Esophagus muscularis mucosa (tissue), 4 donors: ENCODE measurements at regions not wholly inside any gene's neighbourhood (a gene's known extent, or its start where the extent isn't known, plus 50 kb on each side); places are given as distances from the start of the nearest gene placed in this dataset.

Experiments used
- DNase-seq: peaks from one replicate; pipeline ENCODE4 v3.0.0-alpha.2; 2017; ENCODE audit errors: extremely low spot score
- H3K27ac ChIP-seq, 4 donors: fragments of 200-600 bp; sonication (generic); replicated peaks in 1 of 4; 1 replicate in 3 of 4; 2 replicates in 1 of 4; pipeline ENCODE4 v1.5.1; 2016 to 2019; ENCODE audit warnings: mild to moderate bottlenecking in 1 of 4
- H3K27me3 ChIP-seq, 4 donors: fragments of 200-600 bp; sonication (generic); one replicate each; pipeline versions ENCODE4 v1.5.1 to v1.6.0; 2016 to 2019
- H3K36me3 ChIP-seq, 4 donors: fragments of 200-600 bp; sonication (generic); one replicate each; pipeline ENCODE4 v1.5.1; 2016 to 2019
- H3K4me1 ChIP-seq, 4 donors: fragments of 200-600 bp; sonication (generic); one replicate each; pipeline ENCODE4 v1.5.1; 2016 to 2019
- H3K4me3 ChIP-seq, 4 donors: fragments of 200-600 bp; sonication (generic); 1 replicate in 2 of 4; 2 replicates in 2 of 4; pipeline ENCODE4 v1.5.1; 2016 to 2019; ENCODE audit warnings: mild to moderate bottlenecking in 4 of 4, moderate library complexity in 1 of 4
- H3K9me3 ChIP-seq, 4 donors: fragments of 200-600 bp; sonication (generic); 1 replicate in 3 of 4; 2 replicates in 1 of 4; pipeline ENCODE4 v1.5.1; 2016 to 2019
- EP300 ChIP-seq: sonication (generic); formaldehyde crosslinking; IDR thresholded peaks from one replicate; pipeline ENCODE4 v1.6.1; 2017; ENCODE audit warnings: antibody characterized with exemption
- POLR2A ChIP-seq: fragments of 450-650 bp; IDR thresholded peaks from one replicate; pipeline ENCODE4 v1.6.1; 2017; ENCODE audit warnings: antibody characterized with exemption, moderate library complexity, mild to moderate bottlenecking, low read depth
- POLR2AphosphoS5 ChIP-seq, 2 donors: sonication (generic); formaldehyde crosslinking; IDR thresholded peaks; one replicate each; pipeline ENCODE4 v1.6.1; 2017; ENCODE audit warnings: antibody characterized with exemption in 2 of 2
- WGBS: methylation state at CpG from one replicate; pipeline ENCODE4 v1.1.5; 2018; 5-methylcytosine and 5-hydroxymethylcytosine counted together
- intact Hi-C: fragments of 100-400 bp; cut with DNase I; formaldehyde crosslinking; loops from one replicate; pipeline ENCODE4 v1.15.1; 2023
- TF ChIP-seq, protein P1 (sequence below), 3 experiments: fragments of 200-600 bp in 2 of 3; fragments of 450-650 bp in 1 of 3; sonication (generic) in 2 of 3; IDR thresholded peaks; one replicate each; pipeline ENCODE4 v1.5.1; 2017 to 2019; ENCODE audit warnings: antibody characterized with exemption in 3 of 3, mild to moderate bottlenecking in 2 of 3, moderate library complexity in 1 of 3

DNA sequence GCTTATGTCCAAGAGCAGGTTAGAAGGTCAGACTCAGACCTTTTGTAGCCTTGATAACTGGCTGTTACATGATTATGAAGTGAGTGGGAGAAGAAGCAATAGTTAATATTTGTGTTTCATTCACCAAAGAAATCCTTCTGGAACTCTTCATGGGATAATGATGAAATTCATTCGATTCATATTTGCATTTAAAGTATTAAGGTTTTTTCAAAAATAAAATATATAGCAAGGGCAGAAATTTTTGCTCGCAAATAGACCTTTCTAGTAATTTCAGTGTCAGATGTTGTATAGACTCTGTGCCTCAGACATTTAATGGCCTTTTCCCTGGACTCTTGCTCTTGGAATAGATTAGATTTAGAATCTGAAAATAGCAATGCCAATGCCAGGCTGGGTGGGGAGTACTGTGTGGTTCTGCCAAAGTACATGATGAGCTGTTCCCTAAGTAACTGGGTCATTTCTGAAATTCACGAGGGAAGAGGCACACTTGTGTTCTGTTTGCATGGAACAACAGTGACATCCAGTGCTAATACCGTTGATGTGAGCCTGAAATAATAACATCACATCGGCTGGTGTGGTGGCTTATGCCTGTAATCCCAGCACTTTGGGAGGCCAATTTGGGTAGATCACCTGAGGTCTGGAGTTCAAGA, 119.2 kb downstream of the MBL2 start:
- H3K4me3 ChIP-seq: no peak overlapping the region
- H3K36me3 ChIP-seq: no peaks in the 10 kb centered on the region
- H3K4me1 ChIP-seq: peaks cover 0 to 3% (median 0%) of the 10 kb centered on the region in 4 donors
- no peak overlapping the region for H3K27ac ChIP-seq
- DNase-seq: no peak
- 65% methylated on average over 5 of the region's 5 CpGs for WGBS
- no peaks in the 10 kb centered on the region for H3K9me3 ChIP-seq
- no peaks in the 10 kb centered on the region for H3K27me3 ChIP-seq
- TF ChIP-seq POLR2AphosphoS5 (IDR thresholded peaks at IDR 0.05) (no peak), POLR2A (no peak), EP300 (no peak)
- TF ChIP-seq, protein P1, sequence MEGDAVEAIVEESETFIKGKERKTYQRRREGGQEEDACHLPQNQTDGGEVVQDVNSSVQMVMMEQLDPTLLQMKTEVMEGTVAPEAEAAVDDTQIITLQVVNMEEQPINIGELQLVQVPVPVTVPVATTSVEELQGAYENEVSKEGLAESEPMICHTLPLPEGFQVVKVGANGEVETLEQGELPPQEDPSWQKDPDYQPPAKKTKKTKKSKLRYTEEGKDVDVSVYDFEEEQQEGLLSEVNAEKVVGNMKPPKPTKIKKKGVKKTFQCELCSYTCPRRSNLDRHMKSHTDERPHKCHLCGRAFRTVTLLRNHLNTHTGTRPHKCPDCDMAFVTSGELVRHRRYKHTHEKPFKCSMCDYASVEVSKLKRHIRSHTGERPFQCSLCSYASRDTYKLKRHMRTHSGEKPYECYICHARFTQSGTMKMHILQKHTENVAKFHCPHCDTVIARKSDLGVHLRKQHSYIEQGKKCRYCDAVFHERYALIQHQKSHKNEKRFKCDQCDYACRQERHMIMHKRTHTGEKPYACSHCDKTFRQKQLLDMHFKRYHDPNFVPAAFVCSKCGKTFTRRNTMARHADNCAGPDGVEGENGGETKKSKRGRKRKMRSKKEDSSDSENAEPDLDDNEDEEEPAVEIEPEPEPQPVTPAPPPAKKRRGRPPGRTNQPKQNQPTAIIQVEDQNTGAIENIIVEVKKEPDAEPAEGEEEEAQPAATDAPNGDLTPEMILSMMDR (IDR thresholded peaks at IDR 0.05): no peak
- intact Hi-C loops: no loop called here

DNA sequence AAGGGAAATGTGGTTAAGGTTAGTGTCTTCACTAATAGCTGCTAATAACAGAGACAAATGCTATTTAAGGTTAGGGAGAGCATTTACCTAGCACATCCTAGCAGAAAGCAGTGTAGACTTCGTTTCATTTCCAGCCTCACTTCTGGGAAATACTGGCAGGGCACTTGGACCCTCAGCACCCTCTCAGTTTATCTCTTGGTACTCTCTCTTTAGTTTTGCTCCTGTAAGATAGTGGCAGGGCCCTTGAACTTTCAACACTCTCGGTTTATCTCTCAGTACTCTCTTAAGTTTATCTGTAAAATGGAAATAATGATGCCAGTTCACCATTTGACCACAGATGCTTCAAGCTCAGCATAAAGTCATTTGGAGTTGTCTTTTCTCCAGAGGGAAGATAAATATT, 118.4 kb downstream of the MBL2 start:
- H3K27me3 ChIP-seq: no peaks in the 10 kb centered on the region
- intact Hi-C loops: no loop called here
- DNase-seq: no peak
- no peak overlapping the region for H3K27ac ChIP-seq
- H3K36me3 ChIP-seq: no peaks in the 10 kb centered on the region
- H3K4me3 ChIP-seq: no peak overlapping the region
- WGBS: 81% methylated on average over 2 of the region's 2 CpGs
- no peaks in the 10 kb centered on the region for H3K9me3 ChIP-seq
- TF ChIP-seq POLR2AphosphoS5 (IDR thresholded peaks at IDR 0.05) (no peak), POLR2A (no peak), EP300 (no peak)
- TF ChIP-seq, protein P1 (IDR thresholded peaks at IDR 0.05): no peak
- H3K4me1 ChIP-seq: peaks cover 0 to 3% (median 0%) of the 10 kb centered on the region in 4 donors

DNA sequence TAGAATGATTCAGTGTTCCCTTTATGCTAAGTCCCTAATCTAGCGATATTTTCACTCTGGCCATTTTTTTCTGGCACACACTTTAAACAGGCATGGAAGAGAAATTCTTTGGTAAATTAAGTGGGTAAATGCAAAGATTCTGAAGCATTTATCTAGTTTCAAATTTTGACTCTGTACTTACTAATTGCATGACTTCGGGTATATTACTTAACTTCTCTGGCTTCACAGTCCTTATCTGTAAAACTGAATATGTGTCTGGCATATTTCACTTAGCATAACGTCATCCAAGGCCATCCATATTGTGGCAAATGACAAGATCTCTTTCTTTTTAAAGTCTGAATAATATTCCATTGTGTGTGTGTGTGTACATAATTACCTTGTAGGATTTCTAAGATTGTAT, 114.5 kb downstream of the MBL2 start:
- Histone ChIP-seq H3K4me3 (no peak overlapping the region), H3K4me1 (no peaks in the 10 kb centered on the region), H3K36me3 (no peaks in the 10 kb centered on the region), H3K27me3 (no peaks in the 10 kb centered on the region), H3K27ac (no peak overlapping the region), H3K9me3 (no peaks in the 10 kb centered on the region)
- 69% methylated on average over 3 of the region's 3 CpGs for WGBS
- TF ChIP-seq EP300 (no peak), POLR2A (no peak), POLR2AphosphoS5 (IDR thresholded peaks at IDR 0.05) (no peak)
- TF ChIP-seq, protein P1 (IDR thresholded peaks at IDR 0.05): no peak
- intact Hi-C loops: no loop called here
- DNase-seq: no peak

DNA sequence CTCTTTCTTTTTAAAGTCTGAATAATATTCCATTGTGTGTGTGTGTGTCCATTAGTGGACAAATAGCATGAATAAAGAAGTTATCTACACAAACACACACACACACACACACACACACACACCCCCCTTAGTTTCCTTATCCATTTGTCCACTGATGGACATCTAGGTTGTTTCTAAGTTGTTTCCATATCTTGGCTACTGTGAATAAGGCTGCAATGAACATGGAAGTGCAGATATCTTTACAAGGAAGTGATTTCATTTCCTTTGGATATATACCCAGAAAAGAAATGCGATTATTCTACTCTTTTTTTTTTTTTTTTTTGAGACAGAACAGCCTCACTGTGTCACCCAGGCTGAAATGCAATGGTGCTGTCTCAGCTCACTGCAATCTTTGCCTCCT, 113.5 kb downstream of the MBL2 start:
- H3K4me3 ChIP-seq: no peak overlapping the region
- TF ChIP-seq POLR2AphosphoS5 (IDR thresholded peaks at IDR 0.05) (no peak), POLR2A (no peak)
- TF ChIP-seq, protein P1 (IDR thresholded peaks at IDR 0.05): no peak
- no peaks in the 10 kb centered on the region for H3K4me1 ChIP-seq
- intact Hi-C loops: no loop called here
- no peak overlapping the region for H3K27ac ChIP-seq
- no peaks in the 10 kb centered on the region for H3K9me3 ChIP-seq
- H3K27me3 ChIP-seq: no peaks in the 10 kb centered on the region
- H3K36me3 ChIP-seq: no peaks in the 10 kb centered on the region
- WGBS: 57% methylated on average over 1 of the region's 1 CpG
- no peak for DNase-seq

DNA sequence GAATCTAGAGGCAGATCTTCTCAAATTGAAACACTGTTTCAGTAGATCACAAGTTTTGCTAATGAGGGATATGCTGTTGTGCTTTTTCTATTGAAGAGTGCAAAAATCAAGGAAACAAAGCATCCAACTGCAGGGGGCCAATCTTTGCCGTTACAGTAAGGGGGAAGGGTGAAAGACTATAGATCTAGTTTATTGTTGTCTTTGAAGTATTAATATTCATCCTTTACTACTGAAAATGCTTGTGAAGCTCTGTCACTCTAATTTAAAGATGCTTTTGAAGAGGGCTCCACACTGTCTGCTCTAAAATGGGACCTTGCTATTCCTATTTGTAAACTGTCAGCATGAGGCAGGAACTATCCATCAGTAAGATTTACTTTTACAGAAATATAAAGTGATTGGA, 110.3 kb downstream of the MBL2 start:
- intact Hi-C loops: no loop called here
- H3K4me1 ChIP-seq: no peaks in the 10 kb centered on the region
- no peaks in the 10 kb centered on the region for H3K36me3 ChIP-seq
- no peaks in the 10 kb centered on the region for H3K27me3 ChIP-seq
- no peak for DNase-seq
- 47% methylated on average over 1 of the region's 1 CpG for WGBS
- H3K4me3 ChIP-seq: no peak overlapping the region
- H3K27ac ChIP-seq: no peak overlapping the region
- TF ChIP-seq POLR2A (no peak), POLR2AphosphoS5 (IDR thresholded peaks at IDR 0.05) (no peak), EP300 (no peak)
- TF ChIP-seq, protein P1 (IDR thresholded peaks at IDR 0.05): no peak
- H3K9me3 ChIP-seq: peaks cover 0 to 15% (median under 1%) of the 10 kb centered on the region in 4 donors
